Spinal cord (tissue), 9 donors: ENCODE measurements at regions not wholly inside any gene's neighbourhood (a gene's known extent, or its start where the extent isn't known, plus 50 kb on each side); places are given as distances from the start of the nearest gene placed in this dataset.

Experiments used
- DNase-seq, 6 donors: peaks; one replicate each; pipeline versions ENCODE4 v3.0.0 to v3.0.0-alpha.2; 2013 to 2015; ENCODE audit warnings: low spot score in 6 of 6, low read depth in 4 of 6
- H3K27ac ChIP-seq: one replicate; pipeline ENCODE4 v1.5.1; 2013; ENCODE audit warnings: low read depth, low read length, control low read depth
- H3K27me3 ChIP-seq: one replicate; pipeline ENCODE4 v1.6.1; 2013; ENCODE audit warnings: low read length; ENCODE audit not compliant: control insufficient read depth, insufficient read depth
- H3K36me3 ChIP-seq: one replicate; pipeline ENCODE4 v1.6.1; 2013; ENCODE audit warnings: low read length; ENCODE audit not compliant: control insufficient read depth, insufficient read depth
- H3K4me1 ChIP-seq: one replicate; pipeline ENCODE4 v1.6.1; 2013; ENCODE audit warnings: low read length; ENCODE audit not compliant: control insufficient read depth, insufficient read depth
- H3K4me3 ChIP-seq: one replicate; pipeline ENCODE4 v1.5.1; 2013; ENCODE audit warnings: low read depth, low read length, control low read depth
- H3K9me3 ChIP-seq: one replicate; pipeline ENCODE4 v1.6.1; 2013; ENCODE audit warnings: low read length; ENCODE audit not compliant: control insufficient read depth, insufficient read depth
- WGBS: methylation state at CpG from one replicate; pipeline ENCODE4 v1.1.5; 2013; ENCODE audit warnings: missing lambda C conversion rate; ENCODE audit not compliant: insufficient coverage; 5-methylcytosine and 5-hydroxymethylcytosine counted together
- donor health status: healthy.

GRCh38 chr6:81307651-81308214 is 444.7 kb downstream of the TENT5A start:
- Histone ChIP-seq H3K4me1 (no peaks in the 10 kb centered on the region), H3K4me3 (no peak overlapping the region), H3K9me3 (no peaks in the 10 kb centered on the region), H3K27me3 (no peaks in the 10 kb centered on the region), H3K27ac (no peak overlapping the region), H3K36me3 (no peaks in the 10 kb centered on the region)
- DNase-seq: no peak
- 100% methylated on average over 1 of the region's 4 CpGs for WGBS

- no peaks in the 10 kb centered on the region for H3K27me3 ChIP-seq
- no CpG with 5 or more reads among the region's 1 CpG for WGBS
Measured at GRCh38 chr6:81304466-81304865, 448.0 kb downstream of the TENT5A start.

GRCh38 chr6:81300961-81301360 is 451.5 kb downstream of the TENT5A start:
- no peak overlapping the region for H3K27ac ChIP-seq
- no peaks in the 10 kb centered on the region for H3K4me1 ChIP-seq
- H3K27me3 ChIP-seq: no peaks in the 10 kb centered on the region
- no peak for DNase-seq
- 100% methylated on average over 1 of the region's 1 CpG for WGBS
- no peaks in the 10 kb centered on the region for H3K36me3 ChIP-seq
- no peaks in the 10 kb centered on the region for H3K9me3 ChIP-seq
- H3K4me3 ChIP-seq: no peak overlapping the region

More at GRCh38 chr6:81304466-81304865, 448.0 kb downstream of the TENT5A start:
- H3K9me3 ChIP-seq: no peaks in the 10 kb centered on the region
- H3K4me1 ChIP-seq: no peaks in the 10 kb centered on the region
- no peak for DNase-seq
- H3K4me3 ChIP-seq: no peak overlapping the region
- H3K36me3 ChIP-seq: no peaks in the 10 kb centered on the region
- no peak overlapping the region for H3K27ac ChIP-seq

- Histone ChIP-seq H3K4me3 (no peak overlapping the region), H3K27ac (no peak overlapping the region), H3K27me3 (no peaks in the 10 kb centered on the region), H3K9me3 (no peaks in the 10 kb centered on the region), H3K36me3 (no peaks in the 10 kb centered on the region), H3K4me1 (no peaks in the 10 kb centered on the region)
- WGBS: 100% methylated on average over 2 of the region's 3 CpGs
- no peak for DNase-seq
Measured at GRCh38 chr6:81298751-81299150, 453.7 kb downstream of the TENT5A start.

- Histone ChIP-seq H3K4me3 (no peak overlapping the region), H3K9me3 (no peaks in the 10 kb centered on the region), H3K27ac (no peak overlapping the region), H3K4me1 (no peaks in the 10 kb centered on the region), H3K27me3 (no peaks in the 10 kb centered on the region), H3K36me3 (no peaks in the 10 kb centered on the region)
- DNase-seq: no peak
Measured at GRCh38 chr6:81295310-81295709, 457.2 kb downstream of the TENT5A start.

GRCh38 chr6:81293896-81294295 is 458.6 kb downstream of the TENT5A start:
- Histone ChIP-seq H3K9me3 (no peaks in the 10 kb centered on the region), H3K27me3 (no peaks in the 10 kb centered on the region)
- whole genome bisulfite sequencing: 80% methylated on average over 2 of the region's 2 CpGs

GRCh38 chr6:81289229-81289628 is 463.3 kb downstream of the TENT5A start:
- no peak overlapping the region for H3K4me3 ChIP-seq
- DNase-seq: no peak
- H3K36me3 ChIP-seq: no peaks in the 10 kb centered on the region
- H3K27me3 ChIP-seq: no peaks in the 10 kb centered on the region
- H3K27ac ChIP-seq: no peak overlapping the region
- no peaks in the 10 kb centered on the region for H3K4me1 ChIP-seq
- no peaks in the 10 kb centered on the region for H3K9me3 ChIP-seq

More at GRCh38 chr6:81293896-81294295, 458.6 kb downstream of the TENT5A start:
- Histone ChIP-seq H3K36me3 (no peaks in the 10 kb centered on the region), H3K4me1 (no peaks in the 10 kb centered on the region), H3K4me3 (no peak overlapping the region), H3K27ac (no peak overlapping the region)
- no peak for DNase-seq

GRCh38 chr6:81265106-81265505 is 487.4 kb downstream of the TENT5A start:
- Histone ChIP-seq H3K27me3 (no peaks in the 10 kb centered on the region), H3K4me1 (no peaks in the 10 kb centered on the region), H3K9me3 (no peaks in the 10 kb centered on the region), H3K36me3 (no peaks in the 10 kb centered on the region), H3K4me3 (no peak overlapping the region), H3K27ac (no peak overlapping the region)
- 87% methylated on average over 3 of the region's 4 CpGs for whole genome bisulfite sequencing
- peak in 1 of 6 donors; percentile 12 for DNase-seq

GRCh38 chr6:81263531-81264168 is 488.8 kb downstream of the TENT5A start:
- Histone ChIP-seq H3K4me1 (no peaks in the 10 kb centered on the region), H3K27me3 (no peaks in the 10 kb centered on the region), H3K27ac (no peak overlapping the region), H3K4me3 (no peak overlapping the region), H3K9me3 (no peaks in the 10 kb centered on the region), H3K36me3 (no peaks in the 10 kb centered on the region)
- 94% methylated on average over 10 of the region's 17 CpGs for WGBS
- no peak for DNase-seq

GRCh38 chr6:81262656-81263055 is 489.8 kb downstream of the TENT5A start:
- Histone ChIP-seq H3K4me3 (no peak overlapping the region), H3K4me1 (no peaks in the 10 kb centered on the region), H3K36me3 (no peaks in the 10 kb centered on the region), H3K27ac (no peak overlapping the region), H3K27me3 (no peaks in the 10 kb centered on the region), H3K9me3 (no peaks in the 10 kb centered on the region)
- DNase-seq: no peak
- 91% methylated on average over 8 of the region's 8 CpGs for WGBS
